NAMALWA (cell line): ENCODE measurements at regions not wholly inside any gene's neighbourhood (a gene's known extent, or its start where the extent isn't known, plus 50 kb on each side); places are given as distances from the start of the nearest gene placed in this dataset.
"Not testable (repeated sequence)": the region's sequence is repeated elsewhere in the genome, so short reads cannot be mapped to it uniquely, and the experiment has no call there.

Experiments used
- DNase-seq: peaks from one replicate; pipeline ENCODE4 v3.0.0-alpha.2; 2015; ENCODE audit warnings: low spot score

DNA sequence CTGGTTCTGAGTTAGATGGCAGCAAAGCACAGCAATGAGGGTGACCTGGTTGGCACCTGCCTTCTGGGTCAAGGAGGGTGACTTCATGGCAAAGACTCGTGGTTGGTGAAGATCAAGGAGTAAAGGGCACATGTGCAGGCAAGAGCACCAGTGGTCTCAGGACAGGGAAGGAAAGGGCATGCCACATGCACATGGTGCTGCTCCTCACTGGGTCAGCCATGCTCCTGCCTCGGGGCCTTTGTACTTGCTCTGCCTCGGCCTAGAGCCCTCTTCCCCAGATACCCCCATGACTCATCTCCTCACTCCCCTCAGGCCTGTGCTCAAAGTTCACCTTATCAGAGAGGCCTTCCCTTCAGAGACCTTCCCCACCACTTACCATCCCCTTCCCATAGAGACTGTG is 106.7 kb upstream of the KDM7A start:
- DNase-seq: no peak

DNA sequence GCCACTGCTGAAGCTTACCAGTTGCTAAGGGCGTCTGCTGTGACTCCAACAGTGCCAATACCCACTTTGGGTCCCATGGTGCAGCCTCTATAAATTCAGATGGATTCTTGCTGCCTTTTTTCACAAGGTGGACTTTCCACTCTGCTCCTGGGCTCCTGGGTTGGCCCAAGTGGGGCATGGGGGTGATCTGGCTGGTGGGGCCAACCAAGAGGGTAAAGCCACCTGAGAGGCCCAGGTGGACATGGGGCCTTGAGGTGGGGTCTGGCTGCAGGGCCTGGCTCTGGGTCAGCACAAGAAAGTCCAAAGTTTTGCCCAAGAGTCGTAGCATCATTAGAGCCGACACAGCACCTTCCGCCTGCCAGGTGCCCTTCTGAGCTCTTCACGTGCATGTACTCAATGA is 105.2 kb upstream of the KDM7A start:
- no peak for DNase-seq

DNA sequence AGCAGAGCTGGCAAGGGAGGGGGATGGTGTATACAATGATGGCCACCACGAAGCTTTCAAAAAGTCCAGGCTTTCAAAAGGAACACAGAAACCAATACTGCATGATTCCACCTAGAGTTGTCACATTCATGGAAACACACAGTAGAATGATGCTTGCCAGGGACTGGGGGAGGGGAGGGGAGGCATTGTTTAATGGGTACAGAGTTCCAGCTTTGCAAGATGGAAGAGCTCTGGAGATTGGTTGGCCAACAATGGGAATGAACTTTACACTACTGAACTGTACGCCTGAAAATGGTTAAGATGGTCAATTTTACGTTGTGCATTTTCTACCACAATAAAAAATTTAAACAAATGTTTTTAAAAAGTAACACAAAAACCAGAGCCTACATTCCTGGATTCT is 104.5 kb upstream of the KDM7A start:
- DNase-seq: no peak

DNA sequence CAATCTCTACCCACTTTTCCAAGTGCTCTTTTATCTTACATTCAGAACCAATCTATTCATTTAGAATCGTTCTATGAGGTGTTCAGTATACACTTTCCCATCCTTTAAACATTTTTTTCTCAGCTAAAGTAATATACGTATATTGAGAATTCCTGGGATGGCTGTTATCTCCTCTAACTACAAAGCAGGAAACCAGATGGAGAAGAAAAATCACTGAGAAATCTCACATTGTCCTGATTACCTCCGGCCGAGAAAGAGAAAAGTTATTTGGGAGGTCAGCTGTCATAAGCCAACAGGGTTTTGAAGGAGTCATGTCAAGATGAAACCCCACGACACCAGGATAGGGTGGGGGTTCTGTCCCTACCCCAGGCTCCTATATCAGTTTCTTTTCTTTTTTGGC is 99.2 kb upstream of the KDM7A start:
- DNase-seq: no peak

DNA sequence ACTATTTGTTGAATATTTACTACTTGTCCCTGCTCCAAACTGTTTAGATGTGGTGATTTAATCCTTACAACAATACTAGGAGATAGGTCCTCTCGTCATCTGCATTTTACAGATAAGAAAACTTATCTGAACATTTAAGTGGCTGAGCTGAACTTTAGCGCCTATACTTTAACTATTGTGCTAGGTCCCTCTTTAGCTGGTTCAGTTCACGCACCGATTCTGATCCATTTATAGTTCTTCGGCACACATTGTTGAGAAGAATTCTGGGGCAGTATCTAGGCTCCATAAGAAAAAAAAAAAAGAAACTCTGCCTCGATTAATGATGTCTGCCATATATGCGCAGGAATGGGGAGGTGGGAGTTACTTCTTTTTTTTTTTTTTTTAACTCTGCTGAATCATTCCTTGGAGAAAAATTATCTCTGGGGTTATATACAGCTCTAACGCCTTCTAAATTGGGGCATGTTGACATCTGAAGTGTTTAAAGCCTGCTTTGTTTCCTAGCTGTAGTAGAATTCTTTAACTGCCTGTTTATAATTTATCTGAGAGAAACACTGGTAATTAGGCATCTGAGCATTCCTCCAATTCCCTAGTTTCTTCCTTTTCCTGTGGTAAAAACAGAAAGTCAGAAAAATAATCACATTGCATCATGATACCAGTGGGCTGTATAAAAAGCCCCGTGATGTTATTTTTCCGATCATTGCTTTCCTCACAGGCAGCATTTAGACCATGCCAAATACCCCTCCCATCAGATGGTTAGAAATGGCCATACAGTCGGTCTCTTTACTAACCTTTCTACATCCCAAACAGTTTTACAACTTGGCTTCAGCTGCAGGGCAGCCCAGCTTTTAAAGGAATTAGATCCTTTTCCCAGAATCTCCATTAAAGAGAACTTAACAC is 98.5 kb upstream of the KDM7A start:
- DNase-seq: no peak

DNA sequence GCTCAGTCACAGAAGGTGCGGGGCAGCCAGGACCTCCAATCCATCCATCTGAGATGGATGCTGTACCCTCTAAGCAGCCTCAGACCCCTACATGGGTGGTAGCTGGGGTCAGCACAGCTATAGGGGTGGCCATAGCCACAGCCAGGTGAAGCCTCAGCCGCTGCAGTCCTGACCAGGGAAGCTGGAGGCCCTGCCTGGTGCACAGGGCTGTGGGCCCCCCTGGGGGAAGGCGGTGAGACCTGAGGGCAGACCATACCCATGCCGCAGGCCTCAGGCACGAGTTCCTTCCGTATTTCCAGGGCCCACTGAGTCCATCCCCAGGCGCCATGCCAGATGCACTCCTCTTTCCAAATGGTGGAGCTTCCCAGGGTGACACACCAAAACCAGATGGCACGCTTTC is 96.6 kb upstream of the KDM7A start:
- no peak for DNase-seq

DNA sequence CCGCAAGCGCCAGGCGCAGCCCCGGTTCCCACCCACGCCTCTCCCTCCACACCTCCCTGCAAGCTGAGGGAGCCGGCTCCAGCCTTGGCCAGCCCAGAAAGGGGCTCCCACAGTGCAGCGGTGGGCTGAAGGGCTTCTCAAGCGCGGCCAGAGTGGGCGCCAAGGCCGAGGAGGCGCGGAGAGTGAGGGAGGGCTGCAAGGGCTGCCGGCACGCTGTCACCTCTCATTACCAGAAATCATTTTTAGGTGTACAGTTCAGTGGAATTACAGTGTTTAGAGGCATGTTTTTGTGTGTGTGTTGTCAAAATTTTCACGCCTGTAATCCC is 94.8 kb upstream of the KDM7A start:
- DNase-seq: not testable (repeated sequence)

DNA sequence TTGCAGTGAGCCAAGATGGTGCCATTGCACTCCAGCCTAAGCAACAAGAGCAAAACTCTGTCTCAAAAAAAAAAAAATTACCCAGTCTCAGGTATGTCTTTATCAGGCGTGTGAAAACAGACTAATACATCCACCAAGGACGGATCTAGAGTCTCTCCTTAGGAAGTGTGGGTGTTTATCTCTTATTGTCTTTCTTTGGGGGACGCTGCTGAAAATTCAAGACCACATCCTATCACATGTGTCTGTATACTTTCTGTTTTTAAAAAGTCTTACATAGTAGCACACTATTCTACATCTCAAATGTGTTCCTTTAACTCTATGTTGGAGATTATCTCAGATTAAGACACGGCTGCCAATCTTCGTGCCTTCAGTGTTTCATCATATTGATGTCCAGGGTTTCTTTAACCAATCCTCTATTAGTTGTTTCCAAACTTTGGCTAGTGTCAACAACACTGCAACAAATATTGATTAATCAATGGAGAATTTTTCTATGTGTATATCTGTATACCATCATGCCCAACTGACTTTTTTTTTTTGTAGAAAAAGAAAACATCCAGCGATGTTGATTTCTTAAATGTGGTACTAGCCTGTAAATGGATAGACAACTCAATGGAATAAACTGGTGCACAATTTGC is 92.3 kb upstream of the KDM7A start:
- no peak for DNase-seq

DNA sequence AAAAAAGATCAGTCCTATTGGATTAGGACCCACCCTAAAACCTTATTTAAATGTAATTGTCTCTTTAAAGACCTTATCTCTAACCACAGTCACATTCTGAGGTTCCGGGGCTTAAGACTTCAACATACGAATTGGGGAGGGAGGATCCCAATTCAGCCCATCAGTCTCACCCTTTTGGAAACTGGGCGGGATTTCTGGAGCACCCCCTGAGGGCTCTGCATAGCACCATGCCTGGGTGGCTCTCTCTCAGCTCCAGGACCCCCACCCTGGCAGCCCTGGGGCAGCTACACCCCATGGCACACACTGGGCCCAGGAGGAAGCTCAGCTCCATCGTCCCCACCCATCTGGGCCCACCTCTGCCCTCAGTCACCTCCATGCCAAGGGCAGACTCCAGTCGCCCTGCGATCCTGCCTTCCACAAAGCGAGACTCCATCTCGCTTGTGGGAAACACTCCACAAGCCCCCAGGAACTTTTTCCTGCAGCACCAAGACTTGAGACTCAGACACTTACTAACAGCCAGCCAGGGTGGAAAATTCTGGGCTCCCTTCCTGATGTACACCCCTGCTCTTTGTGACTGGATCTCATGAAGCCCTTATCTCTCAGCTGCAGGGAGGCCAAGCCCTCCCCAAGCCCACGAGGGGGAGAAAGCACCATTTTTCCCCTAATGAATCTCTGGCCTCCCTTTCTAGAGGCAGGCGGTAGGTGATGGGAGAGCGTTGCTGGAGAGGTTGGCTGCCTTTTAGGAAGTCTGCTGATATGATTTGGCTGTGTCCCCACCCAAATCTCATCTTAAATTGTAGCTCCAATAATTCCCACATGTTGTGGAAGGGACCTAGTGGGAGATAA is 90.8 kb upstream of the KDM7A start:
- no peak for DNase-seq

DNA sequence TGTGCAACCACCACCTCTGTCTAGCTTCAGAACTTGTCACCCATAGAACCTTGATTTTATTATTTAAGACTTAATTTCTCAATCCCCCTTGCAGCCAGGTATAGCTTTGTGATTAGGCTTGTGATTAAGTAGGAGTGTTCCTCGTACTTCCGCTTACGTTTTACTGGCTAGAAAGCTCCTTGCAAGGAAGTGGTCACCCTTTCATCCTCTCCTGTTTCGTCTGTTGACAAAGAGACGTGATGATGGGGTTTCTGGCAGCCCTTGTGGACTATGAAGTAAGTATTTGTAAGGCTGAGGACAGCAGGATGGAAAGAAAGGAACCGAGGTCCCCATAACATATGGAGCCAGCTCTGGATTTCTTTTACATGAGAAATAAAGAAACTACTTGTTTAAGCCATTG is 86.5 kb upstream of the KDM7A start:
- DNase-seq: no peak

DNA sequence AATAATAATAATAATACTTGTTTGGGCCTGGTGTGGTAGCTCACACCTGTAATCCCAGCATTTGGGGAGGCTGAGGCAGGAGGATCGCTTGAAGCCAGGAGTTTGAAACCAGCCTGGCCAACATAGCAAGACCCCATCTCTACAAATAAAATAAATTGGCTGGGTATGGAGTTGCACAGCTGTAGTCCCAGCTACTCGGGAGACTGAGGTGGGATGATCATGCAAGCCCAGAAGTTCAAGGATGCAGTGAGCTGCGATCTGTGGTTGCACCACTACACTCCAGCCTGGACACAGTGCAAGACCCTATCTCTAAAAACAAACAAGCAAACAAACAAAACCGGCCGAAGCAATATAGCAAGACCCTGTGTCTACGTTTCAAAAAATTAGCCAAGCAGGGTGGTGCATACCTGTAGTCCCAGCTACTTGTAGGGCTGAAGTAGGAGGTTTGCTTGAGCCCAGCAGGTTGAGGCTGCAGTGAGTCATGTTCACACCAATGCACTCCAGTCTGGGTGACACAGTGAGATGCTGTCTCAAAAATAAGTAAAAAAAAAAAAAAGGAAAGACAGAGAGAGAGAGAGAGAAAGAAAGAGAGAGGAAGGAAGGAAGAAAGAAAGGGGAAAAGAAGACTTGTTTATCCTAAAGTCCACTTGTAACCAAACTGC is 85.6 kb upstream of the KDM7A start:
- no peak for DNase-seq

DNA sequence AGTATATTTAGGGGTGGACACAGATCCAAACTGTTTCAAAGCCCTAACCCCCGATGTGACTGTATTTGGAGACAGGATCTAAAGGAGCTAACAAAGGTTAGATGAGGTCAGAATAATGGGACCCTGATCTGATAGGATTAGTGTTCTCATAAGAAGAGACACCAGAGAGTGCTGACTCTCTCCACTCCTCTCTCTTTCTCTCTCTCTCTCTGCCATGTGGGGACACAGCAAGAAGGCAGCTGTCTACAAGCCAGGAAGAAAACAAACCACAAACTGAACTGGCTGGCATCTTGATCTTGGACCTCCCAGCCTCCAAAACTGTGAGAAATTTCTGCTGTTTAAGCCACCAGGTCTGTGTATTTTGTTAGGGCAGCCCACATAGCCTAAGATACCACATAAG is 84.7 kb upstream of the KDM7A start:
- DNase-seq: no peak

DNA sequence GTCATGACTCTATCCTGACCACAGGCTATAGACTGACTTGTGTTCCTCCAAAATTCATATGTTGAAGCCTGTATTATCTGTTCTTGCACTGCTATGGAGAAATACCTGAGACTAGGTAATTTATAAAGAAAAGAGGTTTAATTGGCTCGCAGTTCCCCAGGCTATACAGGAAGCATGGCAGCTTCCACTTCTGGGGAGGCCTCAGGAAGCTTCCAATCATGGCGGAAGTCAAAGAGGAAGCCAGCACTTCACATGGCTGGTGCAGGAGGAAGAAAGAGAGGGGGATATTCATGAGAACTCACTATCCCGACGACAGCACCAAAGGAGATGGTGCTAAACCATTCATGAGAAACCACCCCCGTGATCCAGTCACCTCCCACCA is 84.3 kb upstream of the KDM7A start:
- no peak for DNase-seq

DNA sequence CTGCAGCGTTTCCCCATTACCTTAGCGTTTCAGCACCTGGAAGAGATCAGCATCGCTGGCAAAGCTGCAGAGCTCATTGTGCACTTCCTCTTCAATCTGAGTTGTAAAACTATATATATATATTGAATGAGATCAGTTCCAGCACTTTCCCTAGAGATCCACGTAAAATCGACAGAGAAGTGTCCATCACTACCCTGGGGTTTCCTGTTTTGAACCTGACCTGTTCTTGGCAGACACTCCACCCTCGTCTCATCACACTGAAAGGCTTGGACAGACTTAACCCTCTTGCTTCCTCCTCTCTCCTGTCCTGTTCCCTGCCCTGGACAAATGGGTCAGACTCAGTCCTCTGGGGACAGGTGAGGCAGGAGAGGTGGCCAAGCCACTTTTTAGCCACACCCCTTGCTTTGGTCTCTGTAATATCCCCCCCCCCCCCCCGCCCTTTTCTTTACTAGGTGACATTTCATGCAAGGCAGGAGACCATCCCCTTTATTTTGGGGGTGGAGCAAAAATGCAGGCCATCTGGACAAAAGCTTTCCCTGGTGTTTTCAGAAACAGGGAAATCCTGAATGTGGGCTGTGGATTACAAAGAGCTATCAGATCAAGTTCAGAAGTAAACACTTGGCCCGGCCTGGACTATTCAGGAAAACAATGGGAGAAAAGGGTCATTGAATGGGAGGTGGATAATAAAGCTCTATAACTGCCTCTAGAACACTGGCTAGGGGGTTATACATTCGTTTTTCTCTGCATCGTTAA is 83.7 kb upstream of the KDM7A start:
- no peak for DNase-seq

DNA sequence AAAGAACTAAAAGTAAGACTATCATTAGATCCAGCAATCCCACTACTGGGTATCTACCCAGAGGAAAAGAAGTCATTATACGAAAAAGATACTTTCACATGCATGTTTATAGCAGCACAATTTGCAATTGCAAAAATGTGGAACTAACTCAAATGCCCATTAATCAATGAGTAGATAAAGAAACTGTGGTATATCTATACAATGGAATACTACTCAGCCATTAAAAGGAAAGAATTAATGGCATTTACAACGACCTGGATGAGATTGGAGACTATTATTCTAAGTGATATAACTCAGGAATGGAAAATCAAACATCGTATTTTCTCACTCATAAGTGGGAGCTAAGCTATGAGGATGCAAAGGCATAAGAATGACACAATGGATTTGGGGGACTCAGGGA is 80.5 kb upstream of the KDM7A start:
- not testable (repeated sequence) for DNase-seq

DNA sequence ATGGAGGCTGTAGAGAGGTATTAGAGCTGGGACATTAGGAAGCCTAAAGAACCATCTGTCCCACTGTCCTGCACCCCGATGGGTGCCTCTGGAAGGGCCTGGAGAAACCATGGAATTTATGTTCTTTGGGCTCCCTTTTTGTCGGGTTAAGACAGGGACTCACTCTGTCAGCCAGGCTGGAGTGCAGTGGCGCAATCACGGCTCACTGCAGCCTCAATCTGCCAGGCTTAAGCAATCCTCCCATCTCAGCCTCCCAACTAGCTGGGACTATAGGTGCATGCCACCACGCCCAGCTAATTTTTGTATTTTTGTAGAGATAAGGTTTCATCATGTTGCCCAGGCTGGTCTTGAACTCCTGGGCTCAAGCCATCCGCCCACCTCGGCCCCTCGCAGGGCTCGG is 78.2 kb upstream of the KDM7A start:
- DNase-seq: not testable (repeated sequence)

DNA sequence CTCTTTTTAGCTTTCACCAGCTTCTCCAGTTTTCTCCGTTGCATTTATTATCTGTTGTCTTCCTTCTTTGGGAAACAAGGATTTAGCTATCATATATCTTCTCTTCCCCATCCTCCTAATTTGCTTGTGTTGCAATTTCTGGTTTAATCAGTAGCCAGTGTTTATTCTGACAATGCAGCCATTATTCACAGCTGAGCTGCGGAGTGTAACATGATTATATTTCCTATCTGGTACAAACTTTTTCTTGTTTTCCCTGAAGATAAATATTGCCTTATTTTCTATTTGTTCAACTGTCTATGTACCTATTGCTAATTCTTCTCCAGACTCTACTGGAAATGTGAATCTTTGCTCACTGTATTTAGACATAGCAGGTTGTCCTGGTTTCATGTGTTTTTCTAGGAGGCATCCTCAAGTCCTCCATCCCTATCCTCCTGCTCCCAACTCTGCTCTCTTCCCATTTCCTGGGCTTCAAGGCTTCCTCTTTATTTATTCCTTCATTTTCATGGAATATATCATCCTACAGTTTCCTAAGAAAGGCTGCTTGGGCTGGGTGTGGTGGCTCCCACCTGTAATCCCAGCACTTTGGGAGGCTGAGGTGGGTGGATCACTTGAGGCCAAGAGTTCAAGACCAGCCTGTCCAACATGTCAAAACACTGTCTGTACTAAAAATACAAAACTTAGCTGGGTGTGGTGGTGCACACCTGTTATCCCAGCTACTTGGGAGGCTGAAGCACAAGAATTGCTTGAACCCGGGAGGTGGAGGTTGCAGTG is 72.4 kb upstream of the KDM7A start:
- no peak for DNase-seq

DNA sequence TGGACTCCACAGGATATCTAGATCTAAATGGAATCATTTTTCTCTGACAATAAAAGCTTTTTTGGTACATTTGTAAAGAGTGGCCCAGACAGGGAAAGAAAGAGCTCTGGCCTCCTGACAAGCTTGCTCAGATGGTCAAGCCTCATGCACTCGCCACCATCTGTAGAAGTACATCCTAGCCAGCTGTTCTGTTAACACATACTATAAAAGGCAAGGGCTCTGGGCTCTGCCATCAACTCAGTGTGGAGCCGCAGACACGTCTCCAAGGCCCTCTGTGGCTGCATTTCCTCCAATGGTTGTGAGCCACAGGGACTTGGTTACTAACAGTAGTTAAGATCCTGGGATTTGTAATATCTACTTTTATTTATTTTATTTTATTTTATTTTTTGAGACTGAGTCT is 70.8 kb upstream of the KDM7A start:
- DNase-seq: no peak

DNA sequence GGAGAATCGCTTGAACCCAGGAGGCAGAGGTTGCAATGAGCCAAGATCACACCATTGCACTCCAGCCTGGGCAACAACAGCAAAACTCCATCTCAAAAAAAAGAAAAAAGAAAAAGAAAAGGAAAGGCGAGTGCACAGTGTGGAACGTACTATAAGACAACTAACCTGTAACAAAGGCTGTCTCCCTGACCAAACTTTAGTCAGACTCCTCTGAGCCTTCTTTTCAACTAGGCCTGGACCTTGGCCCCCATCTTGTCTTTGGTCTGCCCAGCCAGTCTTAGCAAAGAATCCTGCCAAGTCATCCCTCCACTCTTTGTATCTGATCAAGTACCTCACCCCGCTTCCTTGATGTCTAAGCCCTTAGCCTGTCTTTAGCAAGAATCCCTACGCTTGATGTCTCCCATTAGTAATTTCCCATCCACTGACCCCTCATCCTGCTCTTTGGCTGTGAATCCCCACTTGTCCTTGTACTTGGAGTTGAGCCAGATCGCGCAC is 68.9 kb upstream of the KDM7A start:
- DNase-seq: no peak
